SH-SY5Y (cell line): ENCODE measurements at regions not wholly inside any gene's neighbourhood (a gene's known extent, or its start where the extent isn't known, plus 50 kb on each side); places are given as distances from the start of the nearest gene placed in this dataset.

Experiments
- GATA2 ChIP-seq: IDR thresholded peaks from 2 replicates; pipeline ENCODE4 v1.6.1; 2011; ENCODE audit warnings: mild to moderate bottlenecking, low read depth, low read length
- GATA3 ChIP-seq: IDR thresholded peaks from 2 replicates; pipeline ENCODE4 v1.6.1; 2011; ENCODE audit warnings: low read depth, mild to moderate bottlenecking, low read length, moderate library complexity

DNA sequence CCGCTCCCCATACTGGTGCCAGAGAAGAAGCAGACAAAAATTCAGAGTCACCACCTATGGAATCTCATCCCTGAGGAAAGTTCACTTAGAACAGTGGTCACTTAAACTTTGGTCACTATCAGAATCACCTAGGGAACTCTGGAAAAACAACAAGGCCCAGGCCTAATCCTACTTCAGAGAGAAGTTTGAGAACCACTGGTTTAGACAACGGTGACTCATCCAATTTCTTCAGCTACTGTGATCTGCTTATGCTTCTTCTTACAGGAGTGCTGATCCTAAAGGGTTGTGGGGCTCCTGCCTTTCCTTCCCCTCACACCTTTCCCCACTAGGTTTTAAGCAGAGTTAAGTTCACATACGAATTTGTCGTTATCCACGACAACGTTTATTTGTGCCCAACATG, 194.7 kb upstream of the KLF4 start:
- TF ChIP-seq GATA3 (no peak), GATA2 (no peak)
